ENCODE measurements at regions not wholly inside any gene's neighbourhood (a gene's known extent, or its start where the extent isn't known, plus 50 kb on each side); places are given as distances from the start of the nearest gene placed in this dataset.

- TF ChIP-seq EP300 (IDR thresholded peaks at IDR 0.05; ENCODE audit: borderline replicate concordance in 1 of 2, low read depth in 2 of 2, low read length in 2 of 2) (no peak), POLR2AphosphoS5 (IDR thresholded peaks at IDR 0.05; ENCODE audit: low read depth, low read length) (no peak), SP2 (IDR thresholded peaks at IDR 0.05; ENCODE audit: low read length) (no peak), TEAD4 (IDR thresholded peaks at IDR 0.05; ENCODE audit: low read depth, low read length) (no peak), CTCF (IDR thresholded peaks at IDR 0.05; ENCODE audit: control extremely low read depth in 1 of 3, insufficient read depth in 1 of 3, low read depth in 1 of 3, low read length in 3 of 3) (no peak)
Observed at GRCh38 chr2:16135196-16135912, 195.0 kb downstream of the MYCN start.

Measured in H1 (cell line).